NCI-H2107 (cell line): ENCODE measurements at regions not wholly inside any gene's neighbourhood (a gene's known extent, or its start where the extent isn't known, plus 50 kb on each side); places are given as distances from the start of the nearest gene placed in this dataset.

Source experiments
- DNase-seq: peaks from one replicate; lab custom pipeline; 2025; lab: John Stamatoyannopoulos, UW

DNA sequence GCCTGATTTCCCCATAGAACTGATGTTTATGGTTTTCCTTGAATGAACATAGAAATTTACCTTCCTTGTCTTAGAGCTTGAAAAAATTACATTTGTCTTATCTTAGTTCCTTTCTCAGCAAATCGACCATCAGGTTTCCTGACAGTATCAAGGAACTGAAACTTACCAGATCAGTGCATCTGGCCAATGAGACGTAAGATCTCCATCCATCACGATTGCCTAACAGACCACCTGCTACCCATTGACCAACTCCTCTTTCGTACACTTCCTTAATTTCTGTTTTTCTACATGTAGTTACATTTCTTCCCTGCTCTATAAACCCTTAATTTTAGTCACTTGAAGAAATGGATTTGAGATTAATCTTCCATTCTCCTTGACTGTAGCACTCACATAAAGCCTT, 57.4 kb upstream of the TMPRSS15 start:
- no peak for DNase-seq

DNA sequence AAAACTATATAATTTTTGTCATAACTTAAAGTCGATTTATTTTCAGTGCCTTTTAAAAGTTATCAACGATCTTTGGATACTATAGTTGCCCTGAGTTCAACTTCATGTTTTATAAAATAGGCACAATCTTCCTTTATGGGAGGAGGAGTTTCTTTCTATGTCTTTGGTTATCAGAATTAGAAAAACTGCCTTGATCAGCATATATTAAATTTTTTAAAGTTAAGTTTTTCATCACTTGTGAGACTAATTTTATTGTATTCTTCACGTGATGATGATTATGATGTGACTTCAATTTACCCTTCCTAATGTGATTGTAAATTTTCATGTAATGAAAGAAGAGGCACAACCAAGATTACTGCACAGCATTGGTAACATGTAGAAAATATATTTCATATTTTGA, 58.2 kb upstream of the TMPRSS15 start:
- DNase-seq = no peak

DNA sequence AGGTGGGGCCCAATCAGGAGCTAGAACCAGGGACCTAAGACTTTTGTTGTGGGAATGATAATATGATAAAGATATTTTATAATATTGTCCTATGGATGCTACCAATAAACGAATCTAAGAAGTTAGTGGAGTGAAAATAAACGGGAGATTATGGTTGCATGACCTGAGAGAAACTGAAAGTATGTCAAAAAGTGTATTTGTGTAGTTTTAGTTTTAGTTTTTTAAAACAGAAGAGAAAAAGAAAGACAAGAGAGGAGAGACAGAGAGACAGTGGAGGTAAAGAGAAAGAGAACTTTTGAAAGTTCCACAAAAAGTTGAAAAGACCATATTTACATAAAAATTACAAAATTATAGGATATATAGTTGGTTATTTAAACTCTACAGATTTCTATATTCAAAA, 64.1 kb upstream of the TMPRSS15 start:
- no peak for DNase-seq

DNA sequence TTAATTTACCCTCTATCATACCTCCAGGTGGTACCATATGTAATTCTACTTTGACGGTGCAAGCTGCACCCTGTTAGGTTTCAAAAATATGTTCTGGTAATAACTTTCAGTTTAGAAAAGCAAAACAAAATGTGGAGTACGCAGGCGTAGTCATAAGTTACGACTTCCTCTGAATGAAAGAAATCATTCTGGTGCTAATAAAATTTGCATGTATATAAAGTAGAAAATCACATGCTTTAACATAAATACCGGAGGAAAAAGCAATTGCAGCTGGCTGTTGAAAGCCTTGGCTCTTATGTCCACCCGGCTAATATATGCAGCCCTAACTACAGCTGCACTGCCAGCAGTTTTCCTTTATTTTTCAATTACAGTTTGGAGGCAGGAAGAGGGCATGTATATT, 65.2 kb upstream of the TMPRSS15 start:
- no peak for DNase-seq

DNA sequence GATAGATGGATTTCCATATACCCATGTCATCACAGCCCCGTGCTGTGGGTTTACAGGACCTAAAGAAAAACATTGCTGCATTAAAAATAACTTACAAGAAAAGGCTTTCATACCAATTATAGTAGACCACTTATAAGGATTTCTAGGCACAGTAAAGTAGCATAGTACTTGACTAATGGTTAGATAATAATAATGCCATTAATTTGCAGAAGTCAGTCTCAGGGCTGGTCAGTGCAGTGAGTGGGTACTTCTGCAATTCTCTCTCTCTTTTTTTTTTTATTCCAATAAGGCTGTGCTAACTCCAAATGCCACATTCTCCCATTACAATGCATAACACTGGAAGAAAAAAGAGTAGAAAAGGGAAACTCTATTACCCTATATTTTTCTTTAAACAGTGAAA, 73.1 kb upstream of the TMPRSS15 start:
- DNase-seq = no peak

DNA sequence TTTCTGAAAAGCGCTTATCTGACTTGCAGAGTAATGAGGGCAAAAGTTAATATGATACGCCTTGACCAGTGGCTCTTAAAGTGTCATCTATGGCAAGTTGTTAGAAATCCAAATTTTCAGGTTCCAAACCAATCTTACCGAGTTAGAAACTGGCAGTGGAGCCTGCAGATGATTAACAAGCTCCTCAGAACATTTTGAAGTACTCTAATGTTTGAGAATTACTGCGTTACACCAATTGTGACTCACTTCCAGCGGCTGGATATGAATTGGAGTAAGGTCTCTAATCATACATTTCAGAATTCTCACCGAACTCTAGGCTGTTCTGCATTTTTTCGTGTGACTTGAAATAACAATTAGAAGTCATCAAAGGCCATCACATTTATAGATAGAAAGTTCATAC, 73.5 kb upstream of the TMPRSS15 start:
- DNase-seq = no peak

DNA sequence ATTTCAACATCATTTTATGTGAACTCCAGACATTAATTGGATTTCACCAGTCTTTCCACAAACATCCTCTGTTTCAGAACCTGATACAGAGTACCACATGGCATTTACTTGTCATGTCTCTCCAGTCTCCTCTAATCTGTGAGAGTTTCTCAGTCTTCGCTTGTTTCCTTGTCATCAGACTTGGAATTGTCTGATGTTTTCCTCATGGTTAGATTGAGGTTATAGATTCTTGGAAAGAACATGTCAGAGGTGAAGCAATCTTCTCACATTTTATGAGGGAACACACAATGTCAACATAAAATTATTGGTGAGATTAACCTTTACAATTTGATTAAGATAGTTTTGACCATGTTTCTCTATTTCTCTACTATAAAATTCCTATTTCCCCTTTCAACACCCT, 74.9 kb upstream of the TMPRSS15 start:
- no peak for DNase-seq

DNA sequence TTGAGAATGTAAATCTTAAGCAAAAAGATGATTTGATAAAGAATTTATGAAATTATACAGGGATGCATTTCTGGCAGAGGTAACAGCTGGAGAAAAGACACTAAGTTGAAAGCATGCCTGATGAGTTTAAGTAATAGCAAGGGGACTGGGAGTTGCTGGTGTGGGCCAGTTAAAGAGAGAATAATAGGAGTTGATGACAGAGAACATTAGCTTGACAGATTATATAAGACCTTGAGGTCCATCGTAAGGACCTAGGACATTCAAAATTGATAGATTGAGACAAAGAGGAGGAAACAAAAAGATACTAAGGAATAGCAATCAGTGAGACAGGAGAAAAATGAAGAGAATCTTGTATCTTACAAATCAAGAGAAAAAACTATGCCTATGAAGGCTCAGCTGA, 84.7 kb upstream of the TMPRSS15 start:
- DNase-seq = no peak

DNA sequence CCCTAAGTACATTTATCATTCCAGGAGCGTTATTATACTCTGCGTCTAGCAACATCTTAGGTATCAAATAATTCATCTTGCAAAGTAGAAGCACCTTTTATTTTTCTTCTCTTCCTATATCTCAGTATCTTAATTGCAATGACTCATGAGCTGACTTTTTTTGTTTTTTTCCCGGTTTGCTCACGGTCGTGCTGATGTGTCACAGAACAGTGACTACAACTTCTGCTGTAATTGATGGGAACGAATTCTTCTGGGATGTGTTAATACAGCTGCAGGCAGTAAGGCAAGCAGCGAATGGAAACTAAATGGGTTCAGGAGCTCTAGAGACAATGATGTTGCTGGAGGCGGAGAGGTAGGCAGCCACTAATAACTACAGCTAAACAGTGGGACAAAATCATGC, 89.8 kb upstream of the TMPRSS15 start:
- DNase-seq = no peak

DNA sequence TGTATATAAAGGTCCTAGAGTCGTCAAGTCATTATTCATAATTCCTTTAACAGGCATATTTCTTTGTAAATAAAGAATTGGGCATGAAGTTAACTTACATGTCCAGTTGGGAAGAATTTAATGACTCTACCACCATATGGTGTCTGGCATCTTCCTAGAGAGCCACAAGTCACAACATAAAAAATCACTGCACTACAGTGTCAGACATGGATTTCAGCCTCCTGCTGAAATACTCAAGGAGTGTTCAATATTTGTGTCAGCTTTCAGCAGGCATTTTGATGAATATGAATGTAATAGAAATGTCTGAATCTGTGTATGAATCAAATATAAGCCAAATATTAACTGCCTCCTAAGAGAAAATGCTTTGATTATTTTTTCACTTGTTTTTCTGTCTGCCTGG, 91.9 kb upstream of the TMPRSS15 start:
- DNase-seq = no peak

DNA sequence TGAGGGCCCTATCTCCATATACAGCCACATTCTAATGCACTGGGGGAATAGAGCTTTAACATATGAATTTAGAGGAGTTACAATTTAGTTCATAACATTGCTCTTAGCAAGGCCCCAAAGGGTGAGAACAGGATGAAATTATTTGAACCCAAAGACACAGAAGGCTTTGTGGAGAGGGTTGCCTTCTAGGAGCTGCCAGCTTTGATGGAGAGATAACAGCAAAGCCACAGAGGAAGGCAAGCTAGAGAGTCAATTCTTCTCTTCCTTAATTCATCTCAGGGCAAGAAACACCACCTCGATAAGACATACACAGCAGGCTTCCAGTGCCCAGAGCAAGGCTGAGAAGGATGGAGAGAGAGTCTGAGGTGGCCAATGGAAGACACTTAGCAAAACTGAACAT, 94.8 kb upstream of the TMPRSS15 start:
- no peak for DNase-seq

DNA sequence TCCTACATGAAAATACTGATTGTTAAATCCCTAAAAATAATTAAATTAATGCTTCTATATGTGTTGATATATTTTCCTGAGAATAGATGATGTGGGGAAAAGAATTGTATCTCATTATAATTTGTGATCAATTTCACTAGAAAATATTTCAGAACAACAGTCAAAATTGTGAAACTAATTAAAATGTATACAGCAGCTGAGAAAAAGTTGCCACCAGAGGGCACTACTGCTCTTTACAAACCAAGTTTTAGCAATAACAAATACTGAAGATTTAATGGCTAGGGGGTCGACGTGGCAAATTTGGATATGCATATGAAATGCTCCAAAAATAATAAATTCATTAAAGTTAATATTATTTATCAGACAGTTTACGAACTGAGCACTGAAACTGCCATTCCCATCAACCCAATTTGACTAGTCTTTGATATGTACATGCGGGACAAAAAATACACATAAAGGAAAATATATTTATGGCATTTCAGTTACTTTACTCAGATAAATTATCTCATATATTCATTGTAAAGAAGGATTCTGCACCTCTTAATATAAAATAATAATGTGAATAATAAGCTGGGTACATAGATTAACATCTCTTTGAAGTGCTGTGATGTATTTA, 96.3 kb upstream of the TMPRSS15 start:
- DNase-seq = no peak

DNA sequence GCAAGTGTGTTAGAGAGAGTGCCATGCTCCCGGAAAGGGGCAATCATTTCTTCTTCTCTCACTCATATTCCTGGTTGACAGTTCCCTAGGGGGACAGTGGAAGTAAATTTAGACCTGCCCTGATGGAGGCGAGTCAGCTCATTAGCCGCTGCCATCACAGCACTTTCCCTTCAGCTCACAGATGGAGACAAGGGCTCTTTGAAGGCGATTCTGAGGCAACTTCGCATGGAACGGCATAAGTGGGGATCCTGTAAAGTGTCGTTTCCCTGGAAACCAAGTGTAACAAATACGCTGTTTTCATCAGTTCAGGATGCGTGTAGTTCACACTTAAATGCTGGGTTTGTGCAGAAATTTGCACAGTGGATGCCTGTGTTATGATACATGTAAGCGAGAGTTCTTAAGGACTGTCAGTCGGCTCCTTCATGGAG, 114.5 kb upstream of the TMPRSS15 start:
- DNase-seq = no peak

DNA sequence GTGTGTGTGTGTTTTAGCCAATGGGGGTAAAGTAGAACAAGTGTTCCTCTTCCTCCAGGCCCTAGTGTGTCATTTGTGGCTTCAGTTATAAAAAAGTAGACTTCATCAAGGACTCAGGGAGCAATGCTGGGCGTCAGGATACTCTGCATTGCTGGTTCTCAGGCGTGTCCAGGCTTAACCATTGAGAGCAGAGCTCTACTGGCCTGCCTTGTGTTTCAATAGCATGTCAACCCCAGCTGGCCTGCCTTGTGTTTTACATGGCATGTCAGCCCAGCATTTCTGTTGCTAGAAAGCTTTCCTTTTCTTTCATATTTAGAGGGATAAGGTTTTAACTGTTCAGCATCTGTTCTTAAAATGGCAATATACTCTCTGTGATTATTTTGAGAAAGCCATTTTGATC, 117.6 kb upstream of the TMPRSS15 start:
- no peak for DNase-seq

DNA sequence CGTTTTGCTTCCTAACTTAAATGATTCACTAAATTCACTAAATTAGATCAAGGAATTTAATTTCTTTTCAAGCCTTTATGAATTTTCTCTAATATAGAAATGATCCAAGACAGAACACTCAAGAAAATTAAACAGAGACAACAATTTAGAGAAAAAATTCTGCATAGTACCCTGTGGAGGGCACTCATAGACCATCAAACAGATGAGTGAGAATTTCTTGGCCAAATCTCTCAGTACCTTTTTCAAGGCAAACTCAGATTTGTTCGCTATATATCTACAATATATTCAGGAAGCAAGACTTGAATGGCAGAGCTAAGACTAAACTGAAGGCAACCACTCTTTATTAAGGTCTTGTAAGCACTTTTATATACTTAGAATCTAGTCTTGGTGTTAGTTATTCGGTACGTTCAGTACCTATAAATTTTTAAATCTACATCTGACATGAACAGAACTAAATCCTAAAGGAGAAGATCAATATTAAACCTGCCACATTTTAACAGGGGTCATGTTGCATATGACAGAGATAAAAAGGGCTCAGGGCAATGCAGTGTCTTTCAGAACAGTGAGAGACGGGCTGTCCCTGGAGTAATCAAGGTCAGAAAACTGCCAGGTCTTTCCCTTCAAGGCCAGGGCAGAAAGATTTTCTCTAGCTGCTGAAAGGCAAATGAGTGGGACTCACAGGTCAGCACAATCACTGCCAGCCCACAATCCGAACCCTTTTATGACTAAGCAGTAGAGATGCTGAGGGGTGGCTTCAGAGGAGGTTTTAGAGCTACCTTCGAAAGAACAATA, 118.8 kb upstream of the TMPRSS15 start:
- no peak for DNase-seq

DNA sequence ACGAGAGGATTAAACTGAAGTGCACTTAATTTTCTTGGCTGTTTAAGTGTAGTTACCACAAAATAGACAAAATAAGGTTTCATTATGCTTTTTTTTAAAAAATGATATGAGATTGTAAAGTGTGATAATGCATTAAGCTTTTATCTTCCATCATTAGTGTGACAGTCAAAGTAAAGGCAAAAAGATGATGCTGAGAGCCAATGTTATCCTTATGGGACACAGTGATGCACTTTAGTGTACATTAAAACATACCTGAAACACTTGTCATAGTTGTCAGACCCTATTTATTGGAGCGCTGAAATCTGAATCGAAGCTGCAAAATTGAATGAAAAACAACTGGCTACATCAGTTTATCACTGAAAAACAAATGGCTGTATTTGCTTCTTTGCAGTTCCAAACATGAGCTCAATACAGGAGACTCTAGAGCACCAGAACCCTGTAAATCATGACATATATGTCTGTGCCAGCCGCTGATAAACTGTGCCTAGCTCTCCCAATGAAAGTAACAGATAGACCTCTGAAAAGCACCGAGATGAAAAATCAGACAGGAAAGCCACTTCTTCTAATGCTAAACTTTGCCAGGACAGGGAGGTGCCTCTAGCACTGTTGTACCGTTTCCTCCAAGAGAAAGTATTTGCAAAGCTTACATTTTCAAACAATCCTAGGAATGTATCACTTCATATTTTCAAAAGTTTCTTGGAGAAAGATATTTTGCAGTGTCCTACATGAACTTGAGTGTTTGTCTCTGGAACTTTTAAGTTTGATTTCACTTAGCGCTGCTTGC, 120.7 kb upstream of the TMPRSS15 start:
- no peak for DNase-seq

DNA sequence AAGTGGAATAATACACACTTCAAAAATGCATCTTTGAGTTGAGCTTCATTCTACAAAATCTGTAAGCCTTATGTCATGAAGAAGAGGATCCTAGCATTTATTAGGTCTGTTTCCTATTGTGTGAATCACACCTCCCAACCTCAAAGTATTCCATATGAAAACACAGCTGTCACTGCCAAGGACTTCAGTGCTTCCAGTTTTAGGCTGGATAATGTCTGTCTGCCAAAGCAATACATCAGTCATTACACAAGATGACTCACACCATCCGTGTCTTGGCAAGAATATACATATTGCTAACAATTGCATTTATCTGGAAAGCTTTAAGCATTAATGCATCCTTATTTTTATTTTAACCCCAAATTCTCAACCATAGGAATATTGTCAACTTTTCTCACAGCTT, 125.7 kb upstream of the TMPRSS15 start:
- DNase-seq = no peak

DNA sequence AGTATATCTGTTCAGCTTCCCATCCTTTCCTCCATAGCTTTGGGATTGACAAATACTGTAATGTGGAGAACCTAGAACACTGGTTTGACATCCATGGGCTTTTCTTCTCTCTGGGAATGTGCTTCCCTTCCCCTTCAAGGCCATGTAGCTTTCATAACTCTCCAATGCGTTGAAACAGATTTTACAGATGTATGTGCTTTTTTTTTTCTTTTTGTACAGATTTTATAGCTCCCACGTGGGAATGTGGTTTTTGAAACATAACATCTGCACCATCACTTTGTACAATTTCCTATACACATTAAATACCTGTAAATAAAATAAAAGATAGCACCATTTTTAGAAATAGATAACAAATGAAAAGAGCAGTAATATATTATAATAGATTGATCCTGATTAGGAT, 138.5 kb upstream of the TMPRSS15 start:
- DNase-seq = no peak

DNA sequence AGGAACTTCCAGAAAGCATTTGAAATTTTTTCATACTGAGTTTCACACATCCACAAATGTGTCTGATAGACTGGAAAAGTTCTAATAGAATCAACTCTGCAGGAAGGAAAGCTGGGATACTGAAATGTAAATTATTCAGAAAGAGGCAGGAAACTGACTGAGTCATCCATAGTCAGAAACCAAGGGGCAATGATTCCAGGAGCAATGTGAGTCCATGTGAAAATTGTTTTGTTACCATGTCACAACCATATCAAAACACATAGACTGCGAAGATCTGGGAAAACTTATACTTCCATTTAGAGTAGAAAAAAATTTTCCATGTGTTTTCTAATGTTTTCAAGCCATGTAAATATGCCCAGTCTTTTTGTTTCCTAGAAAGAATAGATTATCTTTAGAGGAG, 142.3 kb upstream of the TMPRSS15 start:
- no peak for DNase-seq

DNA sequence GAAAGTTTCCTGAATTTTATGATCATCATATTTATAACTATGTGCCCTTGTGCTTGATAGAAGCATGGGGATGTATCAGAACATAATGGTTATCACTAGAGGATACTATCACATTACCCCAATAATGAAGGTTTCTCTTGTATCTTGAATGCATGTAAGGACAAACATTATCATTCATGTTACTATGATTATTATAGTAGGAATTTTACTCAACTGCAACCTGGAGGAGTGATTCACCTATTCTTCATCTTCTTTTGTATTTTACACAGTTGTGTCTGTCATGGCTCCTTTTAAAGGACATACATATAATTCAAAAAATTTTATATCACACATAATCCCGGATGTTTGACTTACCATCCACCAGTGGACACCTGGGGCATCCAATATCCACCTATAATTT, 143.8 kb upstream of the TMPRSS15 start:
- no peak for DNase-seq

DNA sequence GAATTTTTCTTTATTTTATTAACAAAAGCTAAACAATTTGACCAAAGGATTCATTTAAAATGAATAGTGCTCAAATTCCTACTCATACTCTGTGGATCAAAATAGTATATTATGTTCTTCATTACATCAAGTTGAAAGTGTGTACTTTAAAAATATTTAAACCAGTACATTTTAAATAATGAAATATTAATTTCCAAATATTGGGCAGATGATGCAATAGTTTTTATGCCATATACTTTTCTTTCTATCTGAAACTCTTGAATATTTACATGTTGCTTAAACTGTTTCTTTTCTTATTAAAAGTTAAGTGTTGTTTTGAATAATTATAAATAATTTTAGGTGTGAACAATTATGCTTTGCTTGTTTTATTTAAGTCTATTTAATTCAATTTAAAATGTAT, 144.7 kb upstream of the TMPRSS15 start:
- no peak for DNase-seq

DNA sequence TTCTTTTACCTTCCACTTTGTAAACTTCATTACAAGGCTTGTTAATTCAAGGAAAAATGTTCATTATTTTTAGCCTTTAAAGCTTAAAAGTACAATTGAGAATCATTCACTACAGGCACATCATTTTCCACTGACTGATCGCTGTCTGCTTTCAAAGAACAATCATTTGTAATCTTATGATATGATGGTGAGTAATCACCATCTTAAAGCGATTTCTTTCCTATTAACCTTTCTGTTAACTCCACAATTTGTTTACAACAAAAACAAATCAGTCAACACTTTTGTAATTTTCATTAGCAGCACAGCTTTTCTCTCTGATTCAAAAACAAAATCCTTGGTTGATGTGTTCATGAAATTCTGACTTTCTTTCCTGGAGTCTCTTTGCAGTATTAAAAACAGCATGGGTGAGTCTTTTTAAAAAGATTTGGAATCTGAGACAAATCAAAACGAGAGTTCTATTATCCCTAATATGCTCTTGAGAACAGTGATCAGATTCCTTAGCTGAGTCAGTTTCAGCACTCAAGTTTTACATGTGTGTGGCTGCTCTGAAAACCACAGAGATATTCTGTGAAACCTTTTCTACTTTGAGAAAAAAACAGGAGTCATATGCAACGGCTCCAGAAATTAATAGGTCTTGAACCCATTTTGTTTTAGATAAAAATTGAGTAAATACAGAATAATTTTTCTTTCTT, 145.8 kb upstream of the TMPRSS15 start:
- DNase-seq = no peak

DNA sequence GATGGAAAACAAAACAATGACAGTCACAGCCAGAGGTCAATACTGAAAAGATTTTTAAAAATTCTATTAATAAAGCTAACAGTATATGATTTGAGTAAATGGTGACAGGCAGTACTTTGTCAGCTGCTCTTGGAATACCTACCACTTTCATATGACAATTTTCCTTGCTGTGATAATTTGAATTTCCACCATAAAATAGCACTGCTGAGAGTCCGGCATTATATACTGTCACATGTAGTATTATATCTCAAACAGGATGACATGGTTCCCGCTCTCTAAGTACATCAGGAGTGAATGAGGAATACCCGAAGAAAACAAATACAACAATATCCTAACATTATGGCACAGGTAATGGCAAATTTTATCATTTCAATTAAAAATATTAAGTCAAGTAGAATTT, 146.8 kb upstream of the TMPRSS15 start:
- DNase-seq = no peak
